AG08395 (cell line): ENCODE measurements at regions not wholly inside any gene's neighbourhood (a gene's known extent, or its start where the extent isn't known, plus 50 kb on each side); places are given as distances from the start of the nearest gene placed in this dataset.

Experiments
- DNase-seq: peaks from one replicate; pipeline ENCODE4 v3.0.0; 2012; ENCODE audit warnings: mixed read lengths, low spot score

- DNase-seq, result no peak
These were observed 257.1 kb downstream of the OPA1 start for GRCh38 chr3:193850084-193850619.

- no peak for DNase-seq
These were observed 258.4 kb downstream of the OPA1 start for GRCh38 chr3:193851428-193851847.

GRCh38 chr3:193851941-193852674 is 259.1 kb downstream of the OPA1 start:
- no peak for DNase-seq

GRCh38 chr3:193852901-193853300 is 259.9 kb downstream of the OPA1 start:
- DNase-seq, result no peak

GRCh38 chr3:193853511-193854219 is 260.7 kb downstream of the OPA1 start:
- no peak for DNase-seq

- DNase-seq, result peak; percentile 66
These were observed 265.0 kb downstream of the OPA1 start for GRCh38 chr3:193857996-193858395.

GRCh38 chr3:193859195-193859594 is 266.2 kb downstream of the OPA1 start:
- no peak for DNase-seq

- no peak for DNase-seq
These were observed 268.0 kb downstream of the OPA1 start for GRCh38 chr3:193861012-193861411.

- DNase-seq, result no peak
These were observed 269.8 kb downstream of the OPA1 start for GRCh38 chr3:193862843-193863242.

- DNase-seq, result peak; percentile 19
These were observed 270.8 kb downstream of the OPA1 start for GRCh38 chr3:193863657-193864357.

GRCh38 chr3:193865339-193865738 is 270.6 kb upstream of the HES1 start:
- no peak for DNase-seq

GRCh38 chr3:193865896-193866480 is 270.0 kb upstream of the HES1 start:
- no peak for DNase-seq

GRCh38 chr3:193868590-193868989 is 267.4 kb upstream of the HES1 start:
- DNase-seq, result no peak

- DNase-seq, result peak; percentile 86
These were observed 266.4 kb upstream of the HES1 start for GRCh38 chr3:193869221-193870201.

GRCh38 chr3:193870376-193871219 is 265.4 kb upstream of the HES1 start:
- no peak for DNase-seq

GRCh38 chr3:193871220-193871485 is 264.8 kb upstream of the HES1 start:
- no peak for DNase-seq

GRCh38 chr3:193872265-193872753 is 263.6 kb upstream of the HES1 start:
- peak; percentile 71 for DNase-seq

- no peak for DNase-seq
These were observed 262.3 kb upstream of the HES1 start for GRCh38 chr3:193873426-193874201.

- DNase-seq, result no peak
These were observed 261.4 kb upstream of the HES1 start for GRCh38 chr3:193874512-193874911.
